ENCODE measurements at regions not wholly inside any gene's neighbourhood (a gene's known extent, or its start where the extent isn't known, plus 50 kb on each side); places are given as distances from the start of the nearest gene placed in this dataset.

DNA sequence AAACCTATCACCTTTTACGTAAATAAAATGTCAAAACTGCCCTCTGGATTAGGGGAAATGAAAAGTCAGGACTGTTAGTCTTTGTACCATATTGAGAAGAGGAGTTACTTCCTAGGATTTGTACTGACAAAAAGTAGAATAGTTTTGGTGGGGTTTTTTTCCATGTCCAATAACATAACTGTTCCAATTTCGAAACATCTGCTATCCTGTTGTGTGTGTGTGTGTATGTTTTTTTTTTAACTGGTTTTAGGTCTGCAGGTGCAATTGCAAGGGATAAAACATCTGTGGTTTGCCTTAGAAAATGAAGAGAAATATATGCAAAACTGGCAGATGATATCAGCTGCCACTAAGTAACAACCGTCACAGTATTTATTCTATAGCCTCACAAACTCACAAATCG, 506.8 kb downstream of the NFIB start:
- TF ChIP-seq, protein P1, sequence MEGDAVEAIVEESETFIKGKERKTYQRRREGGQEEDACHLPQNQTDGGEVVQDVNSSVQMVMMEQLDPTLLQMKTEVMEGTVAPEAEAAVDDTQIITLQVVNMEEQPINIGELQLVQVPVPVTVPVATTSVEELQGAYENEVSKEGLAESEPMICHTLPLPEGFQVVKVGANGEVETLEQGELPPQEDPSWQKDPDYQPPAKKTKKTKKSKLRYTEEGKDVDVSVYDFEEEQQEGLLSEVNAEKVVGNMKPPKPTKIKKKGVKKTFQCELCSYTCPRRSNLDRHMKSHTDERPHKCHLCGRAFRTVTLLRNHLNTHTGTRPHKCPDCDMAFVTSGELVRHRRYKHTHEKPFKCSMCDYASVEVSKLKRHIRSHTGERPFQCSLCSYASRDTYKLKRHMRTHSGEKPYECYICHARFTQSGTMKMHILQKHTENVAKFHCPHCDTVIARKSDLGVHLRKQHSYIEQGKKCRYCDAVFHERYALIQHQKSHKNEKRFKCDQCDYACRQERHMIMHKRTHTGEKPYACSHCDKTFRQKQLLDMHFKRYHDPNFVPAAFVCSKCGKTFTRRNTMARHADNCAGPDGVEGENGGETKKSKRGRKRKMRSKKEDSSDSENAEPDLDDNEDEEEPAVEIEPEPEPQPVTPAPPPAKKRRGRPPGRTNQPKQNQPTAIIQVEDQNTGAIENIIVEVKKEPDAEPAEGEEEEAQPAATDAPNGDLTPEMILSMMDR (conservative IDR thresholded peaks at IDR 0.05; ENCODE audit: low read length), result no peak
- TF ChIP-seq EZH2phosphoT487 (IDR thresholded peaks at IDR 0.05; ENCODE audit: borderline replicate concordance, low read depth, low read length), result no peak

Data from OCI-LY7 (cell line).